T-helper 17 cell (primary cell): ENCODE measurements at regions not wholly inside any gene's neighbourhood (a gene's known extent, or its start where the extent isn't known, plus 50 kb on each side); places are given as distances from the start of the nearest gene placed in this dataset.

ENCODE experiments used
- ATAC-seq: fragments of 150-1000 bp; cut with Tn5 transposase; 2 replicates; pipeline ENCODE4 v1.10.0; 2021; ENCODE audit warnings: mild to moderate bottlenecking, moderate library complexity
- DNase-seq, 3 donors: peaks; one replicate each; pipeline versions ENCODE4 v3.0.0 to v3.0.0-alpha.2; 2020 to 2021
- H3K9me3 ChIP-seq: one replicate; pipeline ENCODE4 v1.7.0; 2013; ENCODE audit warnings: low read length, mild to moderate bottlenecking; ENCODE audit not compliant: control insufficient read depth, poor library complexity, severe bottlenecking
- H3K27ac Mint-ChIP-seq: one replicate; pipeline ENCODE4 v1.8.0; 2022; ENCODE audit warnings: mild to moderate bottlenecking, moderate library complexity, mixed read lengths
- H3K27me3 Mint-ChIP-seq: one replicate; pipeline ENCODE4 v1.8.0; 2022; ENCODE audit warnings: mixed read lengths
- H3K36me3 Mint-ChIP-seq: one replicate; pipeline ENCODE4 v1.8.0; 2022; ENCODE audit warnings: low read depth, mixed read lengths
- H3K4me1 Mint-ChIP-seq: one replicate; pipeline ENCODE4 v1.8.0; 2022; ENCODE audit warnings: mild to moderate bottlenecking, mixed read lengths
- H3K4me3 Mint-ChIP-seq: one replicate; pipeline ENCODE4 v1.8.0; 2022; ENCODE audit warnings: mild to moderate bottlenecking, moderate library complexity, mixed read lengths

DNA sequence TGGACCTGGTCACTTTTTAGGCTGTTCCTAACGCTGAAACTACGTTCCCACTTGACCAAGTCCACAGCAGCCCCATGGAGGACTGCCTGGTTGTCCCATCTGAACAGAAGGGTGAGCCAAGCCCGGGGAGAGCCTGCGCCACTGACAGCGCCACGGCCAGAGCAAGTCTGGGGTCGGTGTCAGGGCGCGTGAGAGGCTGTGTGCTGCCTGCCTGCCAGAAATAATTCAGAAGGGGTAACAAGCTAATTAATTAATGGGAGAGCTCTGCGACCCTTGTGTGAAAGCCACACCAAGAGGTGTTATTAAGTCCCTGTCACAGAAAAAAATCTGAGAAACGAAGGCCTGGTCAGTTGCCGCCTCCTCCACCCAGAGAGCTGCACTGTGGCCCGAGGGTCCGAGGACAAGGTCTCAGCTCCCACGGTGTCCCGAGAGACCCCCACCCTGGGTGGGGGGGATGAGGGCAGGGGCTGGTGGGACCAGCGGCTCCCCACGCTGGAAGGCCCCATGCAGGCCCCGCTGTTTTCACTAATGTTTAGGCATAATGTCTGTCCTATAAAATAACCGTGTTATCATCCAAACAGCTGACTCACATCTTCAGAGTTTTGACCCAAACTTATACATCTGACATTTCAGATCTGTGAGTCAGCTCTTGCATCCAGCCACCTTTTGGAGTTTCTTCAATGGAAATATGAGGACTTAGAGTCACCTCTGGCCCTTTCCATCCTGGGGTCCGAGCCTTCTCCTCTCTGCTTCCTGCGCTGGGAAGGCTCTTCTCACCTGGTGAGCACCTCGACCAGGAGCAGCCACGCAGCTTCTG is 58.5 kb downstream of the DLL1 start:
- Mint-ChIP-seq H3K27me3 (peaks cover 7% of the 10 kb centered on the region), H3K4me3 (no peak overlapping the region), H3K4me1 (peaks cover 2% of the 10 kb centered on the region), H3K36me3 (no peaks in the 10 kb centered on the region), H3K27ac (no peak overlapping the region)
- DNase-seq (no peak), ATAC-seq (no peak)
- H3K9me3 ChIP-seq, result no peaks in the 10 kb centered on the region

DNA sequence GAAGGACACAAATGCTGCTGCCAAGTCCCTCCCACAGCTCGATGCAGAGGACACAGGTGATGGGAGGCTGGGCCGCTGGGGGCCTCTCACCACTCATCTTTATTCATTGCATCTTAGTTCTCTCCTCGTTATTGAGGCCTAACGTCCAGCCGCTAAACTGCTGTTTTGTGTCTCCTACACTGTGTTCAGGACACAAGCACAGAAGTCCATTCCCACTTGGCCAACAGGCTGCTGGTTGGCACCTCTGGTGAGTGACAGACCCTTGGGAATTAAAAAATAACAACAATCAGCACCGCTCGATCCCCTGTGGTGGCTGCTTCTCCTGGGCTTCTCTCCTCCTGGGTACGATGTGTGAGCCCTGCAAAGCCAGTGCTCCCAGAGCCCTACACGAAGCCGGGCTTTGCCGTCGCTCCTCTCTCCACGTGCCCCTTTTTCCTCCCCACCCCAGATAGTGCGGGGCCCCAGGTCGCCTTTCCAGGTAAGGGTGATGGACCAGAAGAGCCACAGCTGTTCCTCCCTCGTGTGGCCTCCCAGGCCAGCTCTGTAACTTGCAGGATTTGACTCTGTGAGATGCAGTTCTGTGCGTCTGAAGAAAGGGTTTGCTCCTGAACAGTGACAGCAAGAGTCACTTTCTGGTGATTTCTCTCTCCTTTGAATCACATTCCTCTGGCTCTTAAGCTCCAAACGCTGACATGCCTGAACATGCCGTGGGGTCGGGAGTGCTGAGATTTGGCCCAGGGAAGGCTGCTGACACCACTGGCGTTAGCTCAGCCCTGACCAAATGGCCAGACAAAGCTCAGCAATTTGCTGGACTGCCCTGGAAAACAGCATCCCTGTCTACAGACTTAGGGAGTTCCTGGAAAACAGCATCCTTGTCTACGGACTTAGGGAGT is 59.3 kb downstream of the DLL1 start:
- no peaks in the 10 kb centered on the region for H3K9me3 ChIP-seq
- H3K36me3 Mint-ChIP-seq, result no peaks in the 10 kb centered on the region
- peaks cover 2% of the 10 kb centered on the region for H3K4me1 Mint-ChIP-seq
- peaks cover 7% of the 10 kb centered on the region for H3K27me3 Mint-ChIP-seq
- no peak overlapping the region for H3K4me3 Mint-ChIP-seq
- DNase-seq, result no peak
- no peak for ATAC-seq
- H3K27ac Mint-ChIP-seq, result no peak overlapping the region

DNA sequence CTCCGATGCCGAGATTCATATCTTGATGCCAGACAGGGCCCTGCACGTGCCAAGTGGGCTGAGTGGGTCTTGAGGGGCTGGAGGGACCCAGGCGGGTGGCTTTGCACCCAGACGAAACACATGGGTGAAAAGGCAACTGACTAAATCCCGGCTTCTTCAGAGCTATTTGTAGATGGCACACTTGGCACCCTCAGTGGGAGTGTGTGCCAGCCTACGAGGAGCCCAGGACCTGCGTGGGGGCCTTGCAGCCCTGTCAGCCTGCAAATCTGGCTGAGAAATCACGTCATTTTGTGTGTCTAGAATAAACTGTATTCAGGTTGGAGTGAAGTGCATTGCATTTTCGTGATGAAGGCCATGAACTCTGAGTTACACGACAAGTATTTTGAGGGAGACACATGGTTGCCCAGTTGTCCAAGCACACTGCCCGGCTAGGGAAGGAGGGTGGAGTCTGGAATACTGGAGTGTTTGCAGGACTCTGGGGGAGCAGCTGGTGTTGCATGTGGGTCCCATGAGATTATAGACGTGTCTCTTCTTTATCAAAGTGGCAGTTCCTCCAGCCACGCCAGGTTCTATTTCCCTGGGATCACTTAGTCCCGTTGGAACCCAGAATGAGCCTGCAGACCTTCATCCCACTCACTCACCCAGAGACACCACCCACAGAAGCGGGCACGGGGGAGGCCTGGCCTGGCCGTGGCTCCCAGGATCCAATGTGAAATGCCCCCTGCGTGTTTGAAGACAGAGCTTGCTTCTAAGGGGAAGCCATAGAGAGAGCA is 60.2 kb downstream of the DLL1 start:
- no peak for ATAC-seq
- H3K27me3 Mint-ChIP-seq, result peaks cover 7% of the 10 kb centered on the region
- no peak overlapping the region for H3K27ac Mint-ChIP-seq
- H3K9me3 ChIP-seq, result no peaks in the 10 kb centered on the region
- H3K4me3 Mint-ChIP-seq, result no peak overlapping the region
- no peak for DNase-seq
- no peaks in the 10 kb centered on the region for H3K36me3 Mint-ChIP-seq
- peaks cover 2% of the 10 kb centered on the region for H3K4me1 Mint-ChIP-seq

DNA sequence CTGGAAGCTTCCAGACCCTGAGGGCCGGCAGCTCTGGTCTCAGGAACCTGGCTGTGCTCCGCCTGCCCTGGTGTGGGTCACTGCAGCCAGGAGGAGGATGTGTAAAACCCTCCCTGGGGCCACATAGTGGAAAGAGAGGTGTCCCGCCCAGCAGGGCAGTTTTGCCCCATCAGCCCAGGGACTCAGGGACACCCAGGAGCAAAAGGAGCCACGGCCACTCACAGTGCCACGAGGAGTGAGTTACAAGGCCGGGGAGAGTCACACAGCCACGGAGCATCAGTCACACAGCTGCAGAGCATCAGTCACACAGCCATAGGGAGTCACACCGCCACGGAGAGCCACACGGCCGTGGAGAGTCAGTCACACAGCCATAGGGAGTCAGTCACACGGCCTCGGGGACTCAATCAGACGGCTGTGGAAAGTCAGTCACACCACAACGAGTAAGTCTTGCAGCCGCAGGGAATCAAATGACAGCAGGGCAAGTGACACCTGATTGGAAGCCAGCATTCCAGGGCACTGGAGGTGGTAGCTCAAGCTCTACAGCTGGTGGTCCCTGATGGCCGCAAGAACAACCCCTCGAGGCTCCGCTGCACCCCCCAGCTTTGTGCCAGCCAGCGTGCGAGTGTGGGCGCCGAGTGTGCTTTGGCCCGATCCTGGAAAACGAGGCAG is 60.9 kb downstream of the DLL1 start:
- H3K27me3 Mint-ChIP-seq, result peaks cover 7% of the 10 kb centered on the region
- ATAC-seq (no peak), DNase-seq (no peak)
- H3K27ac Mint-ChIP-seq, result no peak overlapping the region
- no peak overlapping the region for H3K4me3 Mint-ChIP-seq
- no peaks in the 10 kb centered on the region for H3K36me3 Mint-ChIP-seq
- peaks cover 2% of the 10 kb centered on the region for H3K4me1 Mint-ChIP-seq
- no peaks in the 10 kb centered on the region for H3K9me3 ChIP-seq

DNA sequence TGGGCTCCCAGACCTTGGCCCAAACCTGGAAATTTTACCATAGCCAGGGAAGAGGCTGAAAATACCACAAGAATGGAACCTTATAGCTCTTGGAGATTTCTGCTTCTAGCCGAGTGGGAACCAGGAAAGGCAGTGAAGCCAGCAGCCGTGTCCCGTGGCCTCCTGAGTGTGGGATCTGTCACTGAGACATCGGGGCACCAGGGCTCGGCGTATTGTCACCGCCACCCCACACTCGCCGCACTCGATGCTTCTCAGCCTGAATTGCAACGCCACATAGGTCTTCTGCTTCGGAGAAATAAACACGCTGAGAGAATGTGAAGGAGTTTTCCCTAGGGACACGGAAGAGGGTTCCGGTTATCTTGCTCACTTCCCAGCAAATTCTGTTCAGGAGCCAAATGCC is 61.5 kb downstream of the DLL1 start:
- no peak for DNase-seq
- Mint-ChIP-seq H3K27me3 (peaks cover 7% of the 10 kb centered on the region), H3K4me3 (no peak overlapping the region), H3K36me3 (no peaks in the 10 kb centered on the region), H3K4me1 (peaks cover 4% of the 10 kb centered on the region), H3K27ac (no peak overlapping the region)
- no peaks in the 10 kb centered on the region for H3K9me3 ChIP-seq
- no peak for ATAC-seq

DNA sequence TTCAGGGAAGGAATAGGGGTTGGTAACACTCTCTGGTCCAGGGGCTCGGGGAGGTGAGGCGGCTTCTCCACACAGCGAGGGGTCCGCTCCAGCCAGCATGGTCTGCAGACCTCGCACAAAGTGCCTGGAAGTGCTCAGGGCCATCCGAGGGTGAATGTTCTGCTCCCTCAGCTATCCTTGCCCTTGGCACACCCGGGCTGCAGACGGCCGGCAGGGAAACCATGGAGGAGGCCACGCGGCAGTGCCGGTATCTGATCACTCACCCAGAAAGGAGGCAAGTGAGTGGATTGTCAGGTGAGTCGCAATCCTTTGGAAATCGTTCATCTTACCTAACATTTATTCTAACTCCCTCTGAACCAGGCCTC is 62.0 kb downstream of the DLL1 start:
- Mint-ChIP-seq H3K4me3 (no peak overlapping the region), H3K4me1 (peaks cover 4% of the 10 kb centered on the region), H3K27me3 (peaks cover 7% of the 10 kb centered on the region), H3K27ac (no peak overlapping the region), H3K36me3 (no peaks in the 10 kb centered on the region)
- ATAC-seq, result no peak
- H3K9me3 ChIP-seq, result no peaks in the 10 kb centered on the region
- DNase-seq, result no peak

DNA sequence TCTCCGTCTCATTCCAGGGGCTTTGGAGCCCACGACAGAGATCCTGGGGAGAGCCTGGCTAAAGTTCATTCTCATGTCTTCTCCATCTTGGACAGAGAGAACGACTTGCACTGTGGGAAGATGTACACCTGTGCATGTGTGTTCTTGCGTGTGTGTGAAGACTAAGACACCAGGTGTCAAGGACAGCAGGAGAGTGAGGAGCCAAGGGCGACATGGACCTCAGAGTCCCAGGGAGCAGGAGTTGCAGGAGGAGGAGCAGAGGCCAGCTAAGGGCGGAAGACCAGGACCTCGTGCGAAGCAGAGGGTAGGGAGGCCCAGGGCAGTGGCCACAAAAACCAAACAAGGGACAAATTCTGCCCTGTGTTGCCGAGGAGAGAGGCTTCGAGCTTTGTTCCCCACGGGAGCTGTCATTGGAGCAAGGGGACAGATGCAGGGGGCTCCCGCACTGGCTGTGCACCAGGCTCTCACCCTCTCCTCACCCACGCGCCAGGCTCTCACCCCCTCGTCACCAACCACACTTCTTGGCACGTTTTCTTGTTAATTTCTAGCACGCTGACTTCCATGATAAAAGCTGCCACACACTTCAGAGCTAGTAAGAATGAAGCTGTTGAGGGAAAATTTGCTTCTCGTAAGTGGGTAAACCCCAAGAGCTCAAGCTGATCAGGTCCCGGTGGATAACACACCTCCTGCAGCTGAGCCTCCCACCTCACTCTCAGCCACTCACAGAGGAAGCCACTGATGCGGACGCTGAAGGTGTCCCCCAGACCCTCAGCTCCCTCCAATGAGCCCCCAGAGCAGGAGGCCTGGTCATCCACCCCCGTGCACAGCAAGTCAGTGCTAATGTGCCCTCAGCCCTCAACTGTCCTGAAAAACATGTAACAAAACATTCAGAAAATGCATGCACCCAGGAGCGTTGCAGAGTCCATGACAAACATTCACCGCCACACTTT is 62.6 kb downstream of the DLL1 start:
- Mint-ChIP-seq H3K4me1 (peaks cover 3% of the 10 kb centered on the region), H3K36me3 (no peaks in the 10 kb centered on the region), H3K27me3 (peaks cover 7% of the 10 kb centered on the region), H3K27ac (no peak overlapping the region), H3K4me3 (no peak overlapping the region)
- no peaks in the 10 kb centered on the region for H3K9me3 ChIP-seq
- no peak for DNase-seq
- no peak for ATAC-seq

DNA sequence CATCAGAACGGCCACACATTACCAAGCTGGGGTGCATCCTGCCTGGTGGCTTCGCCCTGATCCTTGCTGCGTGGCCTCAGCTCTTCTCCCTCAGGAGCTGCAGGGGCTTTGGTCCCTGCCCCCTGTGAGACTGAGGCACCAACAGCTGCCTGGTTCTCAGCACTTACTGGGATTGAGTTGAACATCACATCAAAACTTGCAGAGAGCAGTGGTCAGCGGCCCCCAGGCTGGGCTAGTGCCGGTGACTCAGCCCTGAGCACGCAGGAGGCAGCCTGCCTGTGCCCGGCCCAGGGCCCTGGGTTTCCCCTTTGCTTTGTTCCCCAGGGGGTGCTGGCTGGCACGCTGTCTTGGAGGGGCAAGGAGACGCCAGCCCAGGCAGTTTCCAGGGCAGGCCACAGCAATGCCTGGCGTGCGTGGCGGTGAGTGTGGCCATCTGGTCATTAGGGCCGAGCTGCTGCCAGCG is 63.3 kb downstream of the DLL1 start:
- DNase-seq (no peak), ATAC-seq (no peak)
- no peak overlapping the region for H3K4me3 Mint-ChIP-seq
- H3K27me3 Mint-ChIP-seq, result peaks cover 7% of the 10 kb centered on the region
- no peak overlapping the region for H3K27ac Mint-ChIP-seq
- H3K9me3 ChIP-seq, result no peaks in the 10 kb centered on the region
- no peaks in the 10 kb centered on the region for H3K36me3 Mint-ChIP-seq
- peaks cover 5% of the 10 kb centered on the region for H3K4me1 Mint-ChIP-seq

DNA sequence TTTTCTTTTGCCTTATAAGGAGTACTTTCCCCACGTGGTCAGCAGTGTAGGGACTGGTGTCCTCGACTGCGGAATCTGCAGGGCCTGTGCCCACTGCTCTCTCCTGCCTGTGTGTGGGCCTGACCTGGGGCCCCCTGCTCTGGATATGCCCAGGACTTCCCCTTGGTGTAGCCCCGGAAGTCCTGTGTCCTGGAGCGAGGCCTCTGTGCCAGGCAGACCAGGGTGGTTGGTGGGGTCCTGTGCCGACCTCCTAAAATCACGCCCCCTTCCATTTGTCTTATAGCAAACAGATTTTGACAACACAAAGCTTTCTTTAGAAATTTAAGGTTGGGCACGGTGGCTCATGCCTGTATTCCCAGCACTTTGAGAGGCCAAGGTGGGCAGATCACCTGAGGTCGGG is 64.2 kb downstream of the DLL1 start:
- Mint-ChIP-seq H3K4me3 (no peak overlapping the region), H3K36me3 (no peaks in the 10 kb centered on the region), H3K27ac (no peak overlapping the region), H3K4me1 (peaks cover 8% of the 10 kb centered on the region), H3K27me3 (peaks cover 3% of the 10 kb centered on the region)
- DNase-seq, result no peak
- no peak for ATAC-seq
- H3K9me3 ChIP-seq, result no peaks in the 10 kb centered on the region

DNA sequence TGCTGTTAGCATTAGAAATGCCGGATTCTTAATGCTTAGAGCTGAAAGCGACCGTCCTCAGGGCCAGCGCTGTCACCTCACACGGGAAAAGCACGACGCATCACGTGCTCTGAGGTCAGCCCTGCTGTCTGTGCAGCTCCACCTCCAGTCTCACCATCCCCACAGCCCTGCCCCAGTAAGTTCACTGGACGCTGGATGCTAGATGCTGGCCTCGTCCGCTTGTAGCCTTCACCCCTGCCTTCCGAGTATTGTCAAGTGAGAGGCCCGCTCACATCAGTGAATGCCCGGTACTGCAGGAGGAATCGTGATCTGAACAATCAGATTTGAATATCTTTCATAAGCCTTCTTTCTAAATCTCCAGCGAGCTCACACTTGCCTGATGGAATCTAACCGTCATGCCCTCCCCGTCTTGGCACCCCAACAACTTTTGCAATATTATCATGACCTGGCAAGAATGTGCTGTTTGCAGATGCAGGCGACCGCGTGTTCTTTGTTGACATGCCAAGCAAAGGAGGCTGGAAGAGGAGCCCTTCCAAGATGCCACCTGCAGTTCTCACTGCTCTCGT is 64.9 kb downstream of the DLL1 start:
- H3K27ac Mint-ChIP-seq, result no peak overlapping the region
- no peaks in the 10 kb centered on the region for H3K27me3 Mint-ChIP-seq
- ATAC-seq (no peak), DNase-seq (no peak)
- no peaks in the 10 kb centered on the region for H3K36me3 Mint-ChIP-seq
- peaks cover 8% of the 10 kb centered on the region for H3K4me1 Mint-ChIP-seq
- H3K9me3 ChIP-seq, result no peaks in the 10 kb centered on the region
- no peak overlapping the region for H3K4me3 Mint-ChIP-seq

DNA sequence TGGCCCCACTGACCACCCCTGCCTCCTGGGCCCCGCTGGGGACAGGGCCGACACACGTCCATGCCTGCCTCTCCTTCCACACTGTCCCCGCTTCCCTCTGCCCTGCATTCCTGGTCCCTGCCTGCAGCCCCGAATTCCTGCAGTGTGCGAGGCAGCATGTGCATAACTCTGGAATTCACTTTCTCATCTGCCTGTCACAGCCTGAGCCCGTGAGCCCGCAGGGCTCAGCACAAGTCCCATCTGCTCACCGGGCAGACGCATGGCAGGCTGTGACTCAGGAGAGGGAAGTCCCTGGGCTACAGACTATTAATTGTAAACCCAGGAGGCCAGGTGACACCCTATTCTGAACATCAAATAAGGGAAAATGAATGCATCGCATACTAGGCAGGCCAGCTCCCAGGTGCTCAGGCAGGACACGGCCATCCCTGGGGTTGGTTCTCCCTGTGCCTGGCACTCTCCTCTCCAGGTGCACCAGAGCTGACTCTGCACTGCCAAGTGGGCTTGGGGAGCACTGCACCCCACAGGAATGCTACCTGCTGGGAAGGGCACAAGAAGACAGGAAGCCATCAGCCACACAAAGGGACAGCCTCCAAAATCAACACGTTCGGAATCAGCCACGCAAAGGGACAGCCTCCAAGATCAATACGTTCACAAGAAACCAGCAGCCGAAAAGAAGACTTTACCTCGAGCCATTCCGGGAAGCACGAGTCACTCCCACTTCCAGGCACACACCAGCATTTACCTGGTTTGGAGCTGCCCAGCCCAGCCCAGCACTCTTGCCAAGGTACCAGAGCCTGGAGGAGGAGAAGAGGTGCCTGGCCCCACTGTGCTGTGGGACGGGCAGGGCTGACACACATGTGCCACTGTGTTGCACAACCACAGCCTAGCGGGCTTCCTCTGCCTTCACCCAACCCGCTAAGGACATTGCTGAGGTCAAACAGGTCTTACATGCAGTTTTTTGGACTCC is 65.9 kb downstream of the DLL1 start:
- peaks cover 8% of the 10 kb centered on the region for H3K4me1 Mint-ChIP-seq
- no peaks in the 10 kb centered on the region for H3K36me3 Mint-ChIP-seq
- no peak overlapping the region for H3K27ac Mint-ChIP-seq
- no peak for ATAC-seq
- no peak overlapping the region for H3K4me3 Mint-ChIP-seq
- no peak for DNase-seq
- no peaks in the 10 kb centered on the region for H3K9me3 ChIP-seq
- H3K27me3 Mint-ChIP-seq, result no peaks in the 10 kb centered on the region
